Ectodermal cell (in vitro differentiated cells): ENCODE measurements at regions not wholly inside any gene's neighbourhood (a gene's known extent, or its start where the extent isn't known, plus 50 kb on each side); places are given as distances from the start of the nearest gene placed in this dataset.
"Not testable (repeated sequence)": the region's sequence is repeated elsewhere in the genome, so short reads cannot be mapped to it uniquely, and the experiment has no call there.

Experiments used
- H3K27ac ChIP-seq: 2 replicates; pipeline ENCODE4 v1.7.0; 2013; ENCODE audit warnings: mild to moderate bottlenecking, low read depth, low read length; ENCODE audit not compliant: insufficient read depth, poor library complexity, severe bottlenecking
- H3K27me3 ChIP-seq: 2 replicates; pipeline ENCODE4 v1.7.0; 2013; ENCODE audit warnings: mild to moderate bottlenecking, low read length; ENCODE audit not compliant: insufficient read depth, control insufficient read depth, poor library complexity, severe bottlenecking
- H3K36me3 ChIP-seq: one replicate; pipeline ENCODE4 v1.7.0; 2013; ENCODE audit warnings: low read length; ENCODE audit not compliant: control insufficient read depth, insufficient read depth
- H3K4me1 ChIP-seq: one replicate; pipeline ENCODE4 v1.7.0; 2013; ENCODE audit warnings: low read length; ENCODE audit not compliant: control insufficient read depth, insufficient read depth
- H3K4me3 ChIP-seq: 2 replicates; pipeline ENCODE4 v1.7.0; 2013; ENCODE audit warnings: low read depth, low read length, control low read depth; ENCODE audit not compliant: insufficient read depth
- H3K9me3 ChIP-seq: 2 replicates; pipeline ENCODE4 v1.7.0; 2013; ENCODE audit warnings: mild to moderate bottlenecking, low read length, moderate library complexity; ENCODE audit not compliant: control insufficient read depth
- WGBS, 2 experiments: methylation state at CpG; one replicate each; pipeline ENCODE4 v1.1.7; 2013; ENCODE audit warnings: missing lambda C conversion rate in 2 of 2; 5-methylcytosine and 5-hydroxymethylcytosine counted together

DNA sequence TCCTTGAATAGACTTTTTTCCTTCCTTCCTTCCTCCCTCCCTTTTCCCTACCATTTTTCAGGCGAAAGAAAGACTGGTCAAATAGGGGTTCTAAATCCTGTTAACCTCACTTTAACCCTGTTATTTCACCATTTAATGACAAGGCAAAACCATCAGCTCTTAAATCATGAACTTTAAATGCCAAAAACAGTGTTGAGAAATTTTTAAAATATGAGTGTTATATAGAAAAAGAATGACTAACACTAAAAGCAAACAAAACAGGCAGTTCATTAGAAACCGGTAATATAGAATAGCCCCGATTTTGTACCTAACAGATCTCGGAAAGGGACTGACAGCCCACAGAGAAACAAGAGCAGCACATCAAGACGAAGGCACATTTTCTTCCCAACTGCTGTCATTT lies 57.4 kb upstream of the CEP85L start:
- H3K27me3 ChIP-seq, result no peaks in the 10 kb centered on the region
- no peaks in the 10 kb centered on the region for H3K9me3 ChIP-seq
- H3K4me1 ChIP-seq, result peaks cover 32% of the 10 kb centered on the region
- H3K36me3 ChIP-seq, result no peaks in the 10 kb centered on the region
- WGBS, 2 experiments, result 80 to 82% methylated on average over 5 of the region's 5 CpGs
- H3K4me3 ChIP-seq, result no peak overlapping the region
- peak overlapping the region; percentile 48 for H3K27ac ChIP-seq

DNA sequence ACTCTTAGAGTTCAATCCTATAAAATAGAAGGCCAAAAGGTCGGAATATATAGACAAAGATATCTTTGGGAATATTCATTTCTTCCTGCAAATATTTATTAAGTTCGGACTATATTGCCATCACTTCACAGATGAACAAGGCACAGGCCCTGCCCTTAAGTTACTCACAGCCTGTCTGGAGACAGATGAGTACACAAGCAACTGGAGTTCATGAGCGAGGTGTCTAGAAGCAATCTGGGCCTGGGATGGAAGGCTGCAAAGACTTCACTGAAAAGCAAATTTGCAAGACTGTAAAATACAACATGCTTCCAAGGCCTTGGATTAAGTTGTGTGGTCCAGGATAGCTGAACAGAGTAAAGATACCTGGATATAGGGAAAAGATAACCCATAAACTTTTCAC lies 56.7 kb upstream of the CEP85L start:
- H3K4me3 ChIP-seq, result no peak overlapping the region
- WGBS, 2 experiments, result 96 to 97% methylated on average over 2 to 3 of the region's 3 CpGs
- no peaks in the 10 kb centered on the region for H3K36me3 ChIP-seq
- no peaks in the 10 kb centered on the region for H3K9me3 ChIP-seq
- no peak overlapping the region for H3K27ac ChIP-seq
- H3K27me3 ChIP-seq, result no peaks in the 10 kb centered on the region
- peaks cover 32% of the 10 kb centered on the region for H3K4me1 ChIP-seq

GRCh38 chr6:118706702-118707101 lies 55.3 kb upstream of the CEP85L start:
- Histone ChIP-seq H3K36me3 (no peaks in the 10 kb centered on the region), H3K27me3 (no peaks in the 10 kb centered on the region), H3K4me1 (peaks cover 32% of the 10 kb centered on the region), H3K4me3 (no peak overlapping the region), H3K9me3 (no peaks in the 10 kb centered on the region), H3K27ac (no peak overlapping the region)
- 91 to 96% methylated on average over 3 of the region's 3 CpGs for WGBS, 2 experiments

GRCh38 chr6:118705544-118706491 lies 54.4 kb upstream of the CEP85L start:
- H3K27ac ChIP-seq, result peak overlapping the region; percentile 65
- no peak overlapping the region for H3K4me3 ChIP-seq
- no peaks in the 10 kb centered on the region for H3K9me3 ChIP-seq
- H3K36me3 ChIP-seq, result no peaks in the 10 kb centered on the region
- H3K4me1 ChIP-seq, result peaks cover 32% of the 10 kb centered on the region
- H3K27me3 ChIP-seq, result no peaks in the 10 kb centered on the region
- WGBS, 2 experiments, result 50 to 57% methylated on average over 4 of the region's 4 CpGs

GRCh38 chr6:118704915-118705314 lies 53.5 kb upstream of the CEP85L start:
- H3K4me3 ChIP-seq, result no peak overlapping the region

DNA sequence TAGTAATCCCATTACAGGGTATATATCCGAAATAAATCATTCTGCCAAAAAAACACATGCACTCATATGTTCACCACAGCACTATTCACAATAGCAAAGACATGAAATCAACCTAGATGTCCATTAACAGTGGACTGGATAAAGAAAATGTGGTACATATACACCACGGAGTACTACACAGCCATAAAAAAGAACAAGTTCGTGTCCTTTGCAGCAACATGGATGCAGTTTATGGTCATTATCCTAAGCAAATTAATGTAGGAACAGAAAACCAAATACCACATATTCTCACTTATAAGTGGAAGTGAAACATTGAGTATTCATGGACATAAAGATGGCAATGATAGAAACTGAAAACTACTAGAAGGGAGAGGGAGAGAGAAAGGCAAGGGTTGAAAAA lies 49.9 kb upstream of the CEP85L start:
- not testable (repeated sequence) for H3K27me3 ChIP-seq, H3K9me3 ChIP-seq
- WGBS, 2 experiments, result 87 to 94% methylated on average over 3 of the region's 3 CpGs

More at GRCh38 chr6:118704915-118705314, 53.5 kb upstream of the CEP85L start:
- WGBS, 2 experiments, result 50 to 60% methylated on average over 3 of the region's 3 CpGs
- Histone ChIP-seq H3K36me3 (no peaks in the 10 kb centered on the region), H3K27ac (peak overlapping the region; percentile 52), H3K9me3 (no peaks in the 10 kb centered on the region), H3K27me3 (no peaks in the 10 kb centered on the region), H3K4me1 (peaks cover 32% of the 10 kb centered on the region)

More for the DNA sequence above, 49.9 kb upstream of the CEP85L start:
- peaks cover 18% of the 10 kb centered on the region for H3K4me1 ChIP-seq
- not testable (repeated sequence) for H3K4me3 ChIP-seq, H3K27ac ChIP-seq, H3K36me3 ChIP-seq
